ENCODE measurements at regions not wholly inside any gene's neighbourhood (a gene's known extent, or its start where the extent isn't known, plus 50 kb on each side); places are given as distances from the start of the nearest gene placed in this dataset.

DNA sequence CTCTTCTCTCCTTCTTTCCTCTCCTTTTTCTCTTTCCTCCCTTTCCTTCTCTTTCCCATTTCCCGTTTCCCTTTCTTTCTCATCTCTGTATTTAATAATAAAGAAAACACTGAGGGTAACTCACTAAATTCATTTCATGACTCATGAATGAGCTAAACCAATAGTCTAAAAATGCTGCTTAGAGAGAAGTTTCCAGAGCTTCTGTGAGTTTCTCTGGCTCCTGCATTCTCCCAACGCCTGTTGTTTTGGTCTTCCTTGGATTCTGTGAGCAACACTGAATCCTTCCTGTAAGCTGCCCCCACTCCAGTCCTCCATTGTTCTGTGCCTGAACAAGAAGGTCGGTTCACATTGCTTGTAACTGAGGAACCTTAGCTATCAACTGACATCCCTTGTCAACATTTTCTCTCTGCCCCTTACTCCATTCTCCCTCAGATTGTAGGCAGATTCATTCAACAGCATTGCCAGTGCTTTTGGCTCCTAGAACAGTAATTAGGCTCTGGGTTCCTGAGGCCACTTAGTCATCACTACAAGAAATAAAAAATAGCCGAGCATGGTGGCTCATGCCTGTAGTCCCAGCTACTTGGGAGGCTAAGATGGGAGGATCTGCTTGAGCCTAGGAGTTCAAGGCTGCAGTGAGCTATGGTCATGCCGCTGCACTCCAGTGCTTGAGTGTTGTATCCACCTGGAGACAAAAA lies 237.7 kb upstream of the KLF4 start:
- TF ChIP-seq CTCF (IDR thresholded peaks at IDR 0.05; ENCODE audit: borderline replicate concordance, insufficient read depth, low read depth, low read length), result no peak
- no peak overlapping the region for H3K4me3 ChIP-seq (ENCODE audit: low read depth, low read length)

GRCh38 chr9:107723015-107723414 lies 233.4 kb upstream of the KLF4 start:
- TF ChIP-seq CTCF (IDR thresholded peaks at IDR 0.05; ENCODE audit: borderline replicate concordance, insufficient read depth, low read depth, low read length), result no peak
- H3K4me3 ChIP-seq (ENCODE audit: low read depth, low read length), result no peak overlapping the region

DNA sequence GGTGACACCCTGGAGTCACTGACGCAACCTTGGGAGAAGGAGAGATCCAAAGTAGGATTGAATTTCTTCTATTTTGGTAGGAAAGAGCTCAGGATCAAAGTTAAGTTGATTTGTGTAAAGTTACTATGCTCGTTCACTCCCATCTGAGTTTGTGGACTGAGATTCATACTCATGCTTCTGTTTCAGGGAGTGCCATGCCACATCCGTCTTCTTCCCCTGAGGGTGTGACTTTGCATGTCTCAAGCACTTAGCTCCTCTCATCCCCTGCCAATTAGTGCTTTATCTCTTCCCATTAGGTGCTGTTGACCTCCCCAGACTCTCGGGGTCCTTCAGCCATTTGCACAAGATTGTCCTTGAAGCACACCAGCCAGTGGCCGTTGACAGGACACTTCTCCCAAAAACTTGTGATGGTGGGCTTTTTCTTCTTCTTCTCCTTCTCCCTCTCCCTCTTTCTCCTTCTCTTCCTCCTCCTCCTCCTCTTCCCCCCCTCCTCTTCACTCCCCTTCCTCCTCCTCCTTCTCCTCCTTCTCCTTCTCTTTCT lies 232.2 kb upstream of the KLF4 start:
- no peak overlapping the region for H3K4me3 ChIP-seq (ENCODE audit: low read depth, low read length)
- no peak for TF ChIP-seq CTCF (IDR thresholded peaks at IDR 0.05; ENCODE audit: borderline replicate concordance, insufficient read depth, low read depth, low read length)

GRCh38 chr9:107720501-107720900 lies 230.9 kb upstream of the KLF4 start:
- no peak for TF ChIP-seq CTCF (IDR thresholded peaks at IDR 0.05; ENCODE audit: borderline replicate concordance, insufficient read depth, low read depth, low read length)
- H3K4me3 ChIP-seq (ENCODE audit: low read depth, low read length), result no peak overlapping the region

DNA sequence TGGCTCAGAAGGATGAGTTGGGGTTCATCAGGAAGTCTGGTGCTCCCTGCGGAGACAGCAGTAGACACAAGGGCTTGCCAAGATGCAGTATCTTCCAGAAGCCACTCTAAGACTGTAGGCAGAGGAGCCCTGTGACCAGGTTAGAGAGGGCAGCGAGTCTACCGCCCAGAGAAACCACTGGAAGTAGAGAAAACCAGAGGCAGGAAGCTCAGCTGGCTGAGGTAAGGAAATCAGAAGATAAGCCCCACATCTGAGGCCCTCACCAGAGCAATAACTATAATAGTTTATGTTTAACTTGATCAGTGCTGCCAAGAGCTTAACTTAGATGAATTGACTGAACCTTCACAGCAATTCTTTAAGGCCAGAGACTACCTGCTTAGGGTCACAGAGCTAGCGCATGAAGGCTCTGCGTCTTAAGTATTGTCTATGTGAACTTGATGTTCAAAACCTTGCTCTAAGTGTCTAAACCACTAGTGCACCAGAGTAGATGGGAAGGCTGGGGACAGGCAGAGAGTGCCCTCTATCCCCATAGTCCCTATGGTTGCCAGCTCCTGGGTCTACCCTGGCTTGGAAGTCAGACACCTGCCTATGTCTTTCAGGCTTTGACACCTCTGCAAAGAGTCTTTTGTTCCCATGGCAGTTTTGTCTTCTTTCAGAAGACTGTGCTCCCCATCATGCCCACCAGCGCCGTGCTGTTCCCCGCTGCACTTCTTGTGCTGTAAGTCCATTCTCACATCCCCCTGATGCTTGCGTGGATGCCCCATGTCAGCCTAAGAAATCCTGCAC lies 228.2 kb upstream of the KLF4 start:
- TF ChIP-seq CTCF (IDR thresholded peaks at IDR 0.05; ENCODE audit: borderline replicate concordance, insufficient read depth, low read depth, low read length), result no peak
- no peak overlapping the region for H3K4me3 ChIP-seq (ENCODE audit: low read depth, low read length)

DNA sequence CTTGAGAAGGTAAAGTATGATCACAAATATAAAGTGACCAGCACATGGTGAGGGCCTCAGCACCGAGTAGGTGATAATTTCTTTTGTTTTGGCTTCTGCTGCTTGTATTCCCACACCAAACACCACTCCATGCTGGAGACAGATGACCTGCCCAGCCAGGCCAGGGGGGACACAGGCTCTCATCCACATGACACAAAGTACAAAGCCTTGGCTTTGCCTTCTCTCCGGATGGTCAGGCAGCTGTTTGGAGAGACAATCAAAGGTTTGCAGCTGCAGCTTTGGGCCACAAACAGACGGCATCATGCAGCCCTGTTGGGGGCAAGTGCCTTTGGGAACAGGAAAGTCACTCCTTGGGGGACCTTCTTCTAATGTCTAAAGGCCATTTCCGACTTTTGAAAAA lies 226.2 kb upstream of the KLF4 start:
- H3K4me3 ChIP-seq (ENCODE audit: low read depth, low read length), result no peak overlapping the region
- no peak for TF ChIP-seq CTCF (IDR thresholded peaks at IDR 0.05; ENCODE audit: borderline replicate concordance, insufficient read depth, low read depth, low read length)

All from GM12875 (cell line).